ENCODE measurements at regions not wholly inside any gene's neighbourhood (a gene's known extent, or its start where the extent isn't known, plus 50 kb on each side); places are given as distances from the start of the nearest gene placed in this dataset.
"Not testable (repeated sequence)": the region's sequence is repeated elsewhere in the genome, so short reads cannot be mapped to it uniquely, and the experiment has no call there.

GRCh38 chr14:58919217-58919616 lies 269.2 kb upstream of the DAAM1 start:
- H3K4me3 ChIP-seq: no peak overlapping the region
- H3K27me3 ChIP-seq: no peaks in the 10 kb centered on the region
- no peak for TF ChIP-seq POLR2A (IDR thresholded peaks at IDR 0.05)
- TF ChIP-seq POLR2AphosphoS5 (IDR thresholded peaks at IDR 0.05): no peak
- no peak for TF ChIP-seq EP300 (IDR thresholded peaks at IDR 0.05)
- TF ChIP-seq CTCF (IDR thresholded peaks at IDR 0.05): no peak
- H3K27ac ChIP-seq: no peak overlapping the region
- intact Hi-C loops (cut with DNase I): no loop called here
- no peaks in the 10 kb centered on the region for H3K36me3 ChIP-seq
- 87 to 92% methylated on average over 6 of the region's 6 CpGs for WGBS, 2 donors
- no peaks in the 10 kb centered on the region for H3K9me3 ChIP-seq
- no peak for DNase-seq
- H3K4me1 ChIP-seq: no peaks in the 10 kb centered on the region

GRCh38 chr14:58920230-58920629 lies 268.2 kb upstream of the DAAM1 start:
- intact Hi-C loops (cut with DNase I): no loop called here
- no peak for DNase-seq
- Histone ChIP-seq H3K27ac (no peak overlapping the region), H3K9me3 (no peaks in the 10 kb centered on the region), H3K27me3 (no peaks in the 10 kb centered on the region), H3K4me3 (no peak overlapping the region), H3K4me1 (no peaks in the 10 kb centered on the region), H3K36me3 (no peaks in the 10 kb centered on the region)
- TF ChIP-seq POLR2A (IDR thresholded peaks at IDR 0.05): no peak
- no peak for TF ChIP-seq POLR2AphosphoS5 (IDR thresholded peaks at IDR 0.05)
- no peak for TF ChIP-seq EP300 (IDR thresholded peaks at IDR 0.05)
- no peak for TF ChIP-seq CTCF (IDR thresholded peaks at IDR 0.05)
- WGBS, 2 donors: 16 to 66% methylated on average over 3 of the region's 3 CpGs

GRCh38 chr14:58922201-58922940 lies 266.1 kb upstream of the DAAM1 start:
- intact Hi-C loops (cut with DNase I); H3K4me3 ChIP-seq; H3K4me1 ChIP-seq; H3K36me3 ChIP-seq; DNase-seq; H3K9me3 ChIP-seq; H3K27me3 ChIP-seq; H3K27ac ChIP-seq: not testable (repeated sequence)
- WGBS, 2 donors: 76 to 77% methylated on average over 3 of the region's 3 CpGs

- no peaks in the 10 kb centered on the region for H3K36me3 ChIP-seq
- no peak overlapping the region for H3K27ac ChIP-seq
- H3K9me3 ChIP-seq: no peaks in the 10 kb centered on the region
- no peak overlapping the region for H3K4me3 ChIP-seq
- no peak for TF ChIP-seq POLR2AphosphoS5 (IDR thresholded peaks at IDR 0.05)
- TF ChIP-seq EP300 (IDR thresholded peaks at IDR 0.05): no peak
- TF ChIP-seq POLR2A (IDR thresholded peaks at IDR 0.05): no peak
- TF ChIP-seq CTCF (IDR thresholded peaks at IDR 0.05): no peak
- 78 to 86% methylated on average over 7 of the region's 7 CpGs for WGBS, 2 donors
- intact Hi-C loops (cut with DNase I): no loop called here
- no peak for DNase-seq
- H3K4me1 ChIP-seq: no peaks in the 10 kb centered on the region
- H3K27me3 ChIP-seq: no peaks in the 10 kb centered on the region
Measured at GRCh38 chr14:58923751-58924405, 264.6 kb upstream of the DAAM1 start.

- WGBS, 2 donors: 16 to 46% methylated on average over 2 of the region's 2 CpGs
- intact Hi-C loops (cut with DNase I): no loop called here
Measured at GRCh38 chr14:58941629-58942028, 246.8 kb upstream of the DAAM1 start.

More at GRCh38 chr14:58941629-58942028, 246.8 kb upstream of the DAAM1 start:
- Histone ChIP-seq H3K4me3 (no peak overlapping the region), H3K27ac (no peak overlapping the region), H3K4me1 (peaks cover 0 to 26% (median 16%) of the 10 kb centered on the region in 4 donors), H3K9me3 (peaks cover 0 to under 1% (median 0%) of the 10 kb centered on the region in 4 donors), H3K36me3 (no peaks in the 10 kb centered on the region), H3K27me3 (no peaks in the 10 kb centered on the region)
- DNase-seq: no peak
- TF ChIP-seq EP300 (IDR thresholded peaks at IDR 0.05) (no peak), POLR2AphosphoS5 (IDR thresholded peaks at IDR 0.05) (no peak), POLR2A (IDR thresholded peaks at IDR 0.05) (no peak), CTCF (IDR thresholded peaks at IDR 0.05) (no peak)
